Fibroblast of mammary gland (primary cell): ENCODE measurements at regions not wholly inside any gene's neighbourhood (a gene's known extent, or its start where the extent isn't known, plus 50 kb on each side); places are given as distances from the start of the nearest gene placed in this dataset.
A peak's percentile ranks its signal among the peaks of the same experiment; 100 is the strongest.

Experiments used
- DNase-seq: peaks from one replicate; pipeline ENCODE4 v3.0.0-alpha.2; 2010; ENCODE audit warnings: low read depth
- H3K4me3 ChIP-seq: 2 replicates; pipeline ENCODE4 v1.5.1; 2011; ENCODE audit warnings: low read depth, mild to moderate bottlenecking, low read length, moderate library complexity; ENCODE audit not compliant: control insufficient read depth
- CTCF ChIP-seq: conservative IDR thresholded peaks from 2 replicates; pipeline ENCODE4 v1.5.1; 2011; ENCODE audit warnings: low read depth, low read length, inconsistent platforms; ENCODE audit not compliant: control insufficient read depth, insufficient read depth

GRCh38 chr2:44107086-44107740 lies 61.5 kb upstream of the PPM1B start:
- H3K4me3 ChIP-seq, result no peak overlapping the region
- TF ChIP-seq CTCF, result no peak
- DNase-seq, result no peak

- DNase-seq, result peak; percentile 43
- TF ChIP-seq CTCF, result no peak
Measured at GRCh38 chr2:44107974-44108373, 60.7 kb upstream of the PPM1B start.

GRCh38 chr2:44109166-44109565 lies 59.5 kb upstream of the PPM1B start:
- H3K4me3 ChIP-seq, result no peak overlapping the region
- DNase-seq, result peak; percentile 27

More at GRCh38 chr2:44107974-44108373, 60.7 kb upstream of the PPM1B start:
- no peak overlapping the region for H3K4me3 ChIP-seq

GRCh38 chr2:44110444-44110843 lies 58.2 kb upstream of the PPM1B start:
- H3K4me3 ChIP-seq, result no peak overlapping the region
- DNase-seq, result no peak
- TF ChIP-seq CTCF, result no peak

More at GRCh38 chr2:44109166-44109565, 59.5 kb upstream of the PPM1B start:
- no peak for TF ChIP-seq CTCF

- no peak for DNase-seq
- TF ChIP-seq CTCF, result no peak
- no peak overlapping the region for H3K4me3 ChIP-seq
Measured at GRCh38 chr2:44112096-44112495, 56.6 kb upstream of the PPM1B start.

- H3K4me3 ChIP-seq, result no peak overlapping the region
- DNase-seq, result no peak
- TF ChIP-seq CTCF, result no peak
Measured at GRCh38 chr2:44116319-44116718, 52.4 kb upstream of the PPM1B start.
